Calu3 (cell line): ENCODE measurements at regions not wholly inside any gene's neighbourhood (a gene's known extent, or its start where the extent isn't known, plus 50 kb on each side); places are given as distances from the start of the nearest gene placed in this dataset.

Experiments used
- BruUV-seq: library from RNA; stranded (reverse); fragments of 400-500 nt; replicated peaks from 2 replicates; lab custom pipeline; 2021; lab: Mats Ljungman, UMichigan
- CTCF ChIA-PET: fragments of 300-600 bp; sonication (Branson Sonifier 250); formaldehyde crosslinking; loops from one replicate; lab custom pipeline; 2022; ENCODE audit warnings: antibody characterized with exemption; lab: Charles Lee
- DNase-seq: peaks from one replicate; pipeline ENCODE4 v3.0.0; 2022
- H3K27ac Mint-ChIP-seq: one replicate; pipeline ENCODE4 v1.8.0; 2022; ENCODE audit warnings: mixed read lengths; ENCODE audit not compliant: unreplicated experiment
- H3K27me3 Mint-ChIP-seq: one replicate; pipeline ENCODE4 v1.8.0; 2022; ENCODE audit warnings: mixed read lengths; ENCODE audit not compliant: unreplicated experiment
- H3K36me3 Mint-ChIP-seq: one replicate; pipeline ENCODE4 v1.8.0; 2022; ENCODE audit warnings: mild to moderate bottlenecking, moderate library complexity, mixed read lengths; ENCODE audit not compliant: insufficient read depth, unreplicated experiment
- H3K4me1 Mint-ChIP-seq: one replicate; pipeline ENCODE4 v1.8.0; 2022; ENCODE audit warnings: mild to moderate bottlenecking, low read depth, mixed read lengths; ENCODE audit not compliant: unreplicated experiment
- H3K4me3 Mint-ChIP-seq: one replicate; pipeline ENCODE4 v1.8.0; 2022; ENCODE audit warnings: mild to moderate bottlenecking, low read depth, moderate library complexity, mixed read lengths; ENCODE audit not compliant: unreplicated experiment
- H3K9me3 Mint-ChIP-seq: one replicate; pipeline ENCODE4 v1.8.0; 2022; ENCODE audit warnings: low read depth, mixed read lengths; ENCODE audit not compliant: unreplicated experiment
- intact Hi-C: fragments of 100-400 bp; cut with micrococcal nuclease; formaldehyde crosslinking; loops from one replicate; pipeline ENCODE4 v1.10.0; 2022; ENCODE audit not compliant: unreplicated experiment
- TF ChIP-seq, protein P1 (sequence below): fragments of 200-600 bp; IDR thresholded peaks from one replicate; pipeline ENCODE4 v1.8.0; 2022; ENCODE audit warnings: antibody characterized with exemption; ENCODE audit not compliant: unreplicated experiment

DNA sequence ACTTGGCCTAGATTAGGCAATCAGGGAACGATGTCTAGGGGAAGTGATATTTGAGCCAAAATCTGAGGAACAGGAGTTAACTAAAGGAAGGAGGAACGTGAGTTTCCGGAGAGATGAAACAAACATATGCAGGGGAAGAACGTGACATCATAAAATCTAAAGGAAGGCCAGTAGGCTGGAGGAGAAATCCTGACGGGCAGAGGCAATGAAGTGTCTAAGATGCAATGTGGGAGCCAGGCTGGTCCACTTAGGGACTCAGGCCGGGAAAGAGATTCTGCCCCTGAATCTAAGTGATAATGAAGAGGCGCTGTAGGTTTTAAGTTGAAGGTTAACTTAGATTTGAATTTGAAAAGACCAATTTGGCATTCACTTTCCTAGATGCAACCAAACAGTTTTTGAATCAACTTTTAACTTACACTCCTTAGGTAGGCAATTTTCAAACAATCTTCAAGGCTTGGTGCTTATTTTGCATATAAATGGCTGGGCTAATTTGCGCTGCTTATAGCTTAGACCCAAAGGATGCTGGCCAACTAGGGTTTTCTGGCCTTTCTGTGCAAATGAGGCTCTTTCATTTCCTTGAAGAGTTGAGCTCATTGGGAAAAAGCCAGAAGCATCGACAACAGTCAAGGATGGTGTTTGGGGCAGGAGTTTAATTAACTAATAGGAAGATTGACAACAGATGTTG is 221.7 kb downstream of the SOX11 start:
- no TSS peak for BruUV-seq
- no peak overlapping the region for H3K27ac Mint-ChIP-seq
- H3K27me3 Mint-ChIP-seq = no peaks in the 10 kb centered on the region
- no peaks in the 10 kb centered on the region for H3K36me3 Mint-ChIP-seq
- H3K4me3 Mint-ChIP-seq = no peak overlapping the region
- intact Hi-C loops = no loop called here
- TF ChIP-seq, protein P1, sequence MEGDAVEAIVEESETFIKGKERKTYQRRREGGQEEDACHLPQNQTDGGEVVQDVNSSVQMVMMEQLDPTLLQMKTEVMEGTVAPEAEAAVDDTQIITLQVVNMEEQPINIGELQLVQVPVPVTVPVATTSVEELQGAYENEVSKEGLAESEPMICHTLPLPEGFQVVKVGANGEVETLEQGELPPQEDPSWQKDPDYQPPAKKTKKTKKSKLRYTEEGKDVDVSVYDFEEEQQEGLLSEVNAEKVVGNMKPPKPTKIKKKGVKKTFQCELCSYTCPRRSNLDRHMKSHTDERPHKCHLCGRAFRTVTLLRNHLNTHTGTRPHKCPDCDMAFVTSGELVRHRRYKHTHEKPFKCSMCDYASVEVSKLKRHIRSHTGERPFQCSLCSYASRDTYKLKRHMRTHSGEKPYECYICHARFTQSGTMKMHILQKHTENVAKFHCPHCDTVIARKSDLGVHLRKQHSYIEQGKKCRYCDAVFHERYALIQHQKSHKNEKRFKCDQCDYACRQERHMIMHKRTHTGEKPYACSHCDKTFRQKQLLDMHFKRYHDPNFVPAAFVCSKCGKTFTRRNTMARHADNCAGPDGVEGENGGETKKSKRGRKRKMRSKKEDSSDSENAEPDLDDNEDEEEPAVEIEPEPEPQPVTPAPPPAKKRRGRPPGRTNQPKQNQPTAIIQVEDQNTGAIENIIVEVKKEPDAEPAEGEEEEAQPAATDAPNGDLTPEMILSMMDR = no peak
- CTCF ChIA-PET = no interaction called here
- no peaks in the 10 kb centered on the region for H3K4me1 Mint-ChIP-seq
- peaks cover 9% of the 10 kb centered on the region for H3K9me3 Mint-ChIP-seq
- no peak for DNase-seq

GRCh38 chr2:5914811-5915611 is 222.8 kb downstream of the SOX11 start:
- Mint-ChIP-seq H3K27ac (no peak overlapping the region), H3K4me3 (no peak overlapping the region)

DNA sequence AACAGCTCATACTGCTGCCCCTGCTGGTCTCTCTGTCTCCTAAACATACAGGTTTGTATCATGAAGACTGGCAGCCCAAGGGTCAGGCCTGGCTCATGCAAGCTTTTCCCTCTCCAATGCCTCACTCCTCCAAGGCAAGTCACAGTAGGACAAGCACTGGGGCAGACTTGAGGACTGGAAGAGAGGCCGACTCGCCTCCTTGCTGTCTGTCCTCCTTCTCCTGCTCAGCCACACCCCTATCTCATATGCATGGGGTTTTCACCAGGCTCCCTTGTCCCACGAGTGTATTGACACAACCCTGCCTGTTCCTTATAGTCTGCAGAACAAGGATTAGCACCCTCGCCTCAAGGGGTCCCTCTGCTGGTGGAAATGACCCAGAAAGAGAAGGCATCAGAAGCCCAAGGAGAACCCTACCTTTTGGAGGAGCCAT is 223.7 kb downstream of the SOX11 start:
- H3K27ac Mint-ChIP-seq = no peak overlapping the region
- H3K27me3 Mint-ChIP-seq = no peaks in the 10 kb centered on the region
- TF ChIP-seq, protein P1 = no peak
- BruUV-seq = no TSS peak
- DNase-seq = peak; percentile 38
- H3K36me3 Mint-ChIP-seq = no peaks in the 10 kb centered on the region
- peaks cover 20% of the 10 kb centered on the region for H3K9me3 Mint-ChIP-seq
- CTCF ChIA-PET = no interaction called here
- no peaks in the 10 kb centered on the region for H3K4me1 Mint-ChIP-seq
- H3K4me3 Mint-ChIP-seq = no peak overlapping the region
- intact Hi-C loops = no loop called here

More at GRCh38 chr2:5914811-5915611, 222.8 kb downstream of the SOX11 start:
- no peak for DNase-seq
- Mint-ChIP-seq H3K27me3 (no peaks in the 10 kb centered on the region), H3K9me3 (peaks cover 18% of the 10 kb centered on the region), H3K4me1 (no peaks in the 10 kb centered on the region), H3K36me3 (no peaks in the 10 kb centered on the region)
- intact Hi-C loops = no loop called here
- CTCF ChIA-PET = no interaction called here
- TF ChIP-seq, protein P1 = no peak
- BruUV-seq = no TSS peak

GRCh38 chr2:5921081-5921642 is 229.0 kb downstream of the SOX11 start:
- DNase-seq = no peak
- CTCF ChIA-PET = no interaction called here
- Mint-ChIP-seq H3K36me3 (no peaks in the 10 kb centered on the region), H3K4me1 (no peaks in the 10 kb centered on the region), H3K27ac (no peak overlapping the region), H3K4me3 (no peak overlapping the region), H3K27me3 (no peaks in the 10 kb centered on the region), H3K9me3 (peaks cover 21% of the 10 kb centered on the region)
- intact Hi-C loops = no loop called here
- no TSS peak for BruUV-seq
- TF ChIP-seq, protein P1 = no peak
